H1 (cell line): ENCODE measurements at regions not wholly inside any gene's neighbourhood (a gene's known extent, or its start where the extent isn't known, plus 50 kb on each side); places are given as distances from the start of the nearest gene placed in this dataset.

ENCODE experiments used
- CTCF ChIA-PET: fragments of 300-600 bp; sonication (Branson Sonifier 250); formaldehyde crosslinking; loops from one replicate; lab custom pipeline; 2021; ENCODE audit not compliant: partially characterized antibody; lab: Charles Lee
- POLR2A ChIA-PET: fragments of 300-600 bp; sonication (Branson Sonifier 250); formaldehyde crosslinking; loops from one replicate; lab custom pipeline; 2021; ENCODE audit warnings: inconsistent platforms; ENCODE audit not compliant: partially characterized antibody; lab: Charles Lee
- DNase-seq, 2 experiments: peaks; one replicate each; pipeline versions ENCODE4 v3.0.0 to v3.0.0-alpha.2; 2010 to 2022; ENCODE audit warnings: low spot score in 2 of 2, low read depth in 1 of 2, mixed read lengths in 1 of 2
- FAIRE-seq: peaks from 2 replicates; lab custom pipeline; 2011; peaks lifted over from hg19 to GRCh38; lab: Jason Lieb, UNC
- H2AFZ ChIP-seq: 2 replicates; pipeline ENCODE4 v1.8.1; 2012; ENCODE audit warnings: low read length, inconsistent platforms
- H2AK5ac ChIP-seq: 2 replicates; pipeline ENCODE4 v1.6.1; 2013; ENCODE audit warnings: low read depth, low read length
- H2BK120ac ChIP-seq: replicated peaks from 2 replicates; pipeline ENCODE3; 2013; ENCODE audit warnings: low read depth, low read length, inconsistent platforms
- H2BK12ac ChIP-seq: 2 replicates; pipeline ENCODE4 v1.6.1; 2013; ENCODE audit warnings: low read depth, low read length
- H2BK15ac ChIP-seq: 2 replicates; pipeline ENCODE4 v1.6.1; 2013; ENCODE audit warnings: low read length
- H2BK20ac ChIP-seq: 2 replicates; pipeline ENCODE4 v1.6.1; 2013; ENCODE audit warnings: low read length
- H2BK5ac ChIP-seq: 2 replicates; pipeline ENCODE4 v1.6.1; 2013; ENCODE audit warnings: low read depth, low read length
- H3K14ac ChIP-seq: 2 replicates; pipeline ENCODE4 v1.6.1; 2013; ENCODE audit warnings: inconsistent platforms; ENCODE audit not compliant: insufficient read length
- H3K18ac ChIP-seq: 2 replicates; pipeline ENCODE4 v1.6.1; 2013; ENCODE audit warnings: low read length; ENCODE audit errors: extremely low read depth
- H3K23ac ChIP-seq: 2 replicates; pipeline ENCODE4 v1.6.1; 2013; ENCODE audit warnings: inconsistent platforms; ENCODE audit not compliant: insufficient read length
- H3K23me2 ChIP-seq: 2 replicates; pipeline ENCODE4 v1.6.1; 2013; ENCODE audit warnings: low read depth, low read length
- H3K27ac ChIP-seq: 2 replicates; pipeline ENCODE4 v1.6.1; 2011; ENCODE audit warnings: low read depth, low read length, inconsistent platforms
- H3K27me3 ChIP-seq, 4 experiments: replicated peaks in 1 of 4; 1 replicate in 1 of 4; 2 replicates in 3 of 4; pipeline versions ENCODE4 v1.6.1 to v1.8.1; 2011 to 2013; ENCODE audit warnings: low read length in 3 of 4, mild to moderate bottlenecking in 3 of 4, inconsistent platforms in 2 of 4, mixed read lengths in 2 of 4, moderate library complexity in 1 of 4; ENCODE audit not compliant: control insufficient read depth in 3 of 4, insufficient read depth in 3 of 4; ENCODE audit errors: extremely low read depth in 1 of 4
- H3K36me3 ChIP-seq, 4 experiments: 2 replicates each; pipeline versions ENCODE4 v1.6.1 to v1.8.1; 2011 to 2013; ENCODE audit warnings: mild to moderate bottlenecking in 4 of 4, low read length in 3 of 4, moderate library complexity in 2 of 4, control low read depth in 1 of 4, inconsistent platforms in 1 of 4; ENCODE audit not compliant: insufficient read depth in 4 of 4, control insufficient read depth in 2 of 4
- H3K4ac ChIP-seq: replicated peaks from 2 replicates; pipeline ENCODE3; 2013; ENCODE audit warnings: low read length, low read depth, mixed read lengths, inconsistent platforms; ENCODE audit not compliant: insufficient read length
- H3K4me1 ChIP-seq, 4 experiments: replicated peaks in 1 of 4; 1 replicate in 1 of 4; 2 replicates in 3 of 4; pipeline versions ENCODE4 v1.6.1 to v1.8.1; 2011 to 2013; ENCODE audit warnings: low read length in 3 of 4, inconsistent platforms in 2 of 4, mixed read lengths in 1 of 4; ENCODE audit not compliant: insufficient read depth in 4 of 4, control insufficient read depth in 3 of 4
- H3K4me2 ChIP-seq, 2 experiments: 2 replicates each; pipeline versions ENCODE4 v1.6.1 to v1.8.1; 2011 to 2013; ENCODE audit warnings: low read depth in 2 of 2, low read length in 2 of 2, control low read depth in 1 of 2, inconsistent platforms in 1 of 2, mild to moderate bottlenecking in 1 of 2; ENCODE audit not compliant: insufficient read depth in 1 of 2
- H3K4me3 ChIP-seq, 4 experiments: fragments of 200-600, 300-600 bp in 1 of 4; sonication (generic), shearing (Covaris generic), sonication (Bioruptor Twin) in 1 of 4; 2 replicates each; pipeline versions ENCODE4 v1.5.1 to v1.8.1; 2011 to 2016; ENCODE audit warnings: low read length in 4 of 4, low read depth in 3 of 4, control low read depth in 2 of 4, inconsistent platforms in 2 of 4, mild to moderate bottlenecking in 2 of 4, mixed read lengths in 1 of 4, moderate library complexity in 1 of 4; ENCODE audit not compliant: insufficient read depth in 2 of 4; ENCODE audit errors: extremely low read depth in 1 of 4
- H3K56ac ChIP-seq: replicated peaks from 2 replicates; pipeline ENCODE3; 2013; ENCODE audit warnings: low read depth, mild to moderate bottlenecking, mixed read lengths, low read length, inconsistent platforms; ENCODE audit not compliant: insufficient read length
- H3K79me1 ChIP-seq: 2 replicates; pipeline ENCODE4 v1.6.1; 2013; ENCODE audit warnings: low read depth, low read length, control low read depth
- H3K79me2 ChIP-seq, 2 experiments: 2 replicates each; pipeline versions ENCODE4 v1.6.1 to v1.8.1; 2012 to 2013; ENCODE audit warnings: low read length in 2 of 2, mild to moderate bottlenecking in 2 of 2, inconsistent platforms in 1 of 2; ENCODE audit not compliant: insufficient read depth in 2 of 2, control insufficient read depth in 1 of 2
- H3K9ac ChIP-seq, 4 experiments: replicated peaks in 1 of 4; 1 replicate in 1 of 4; 2 replicates in 3 of 4; pipeline versions ENCODE4 v1.6.1 to v1.8.1; 2011 to 2013; ENCODE audit warnings: low read depth in 3 of 4, low read length in 3 of 4, control low read depth in 2 of 4, mild to moderate bottlenecking in 2 of 4, moderate library complexity in 2 of 4, inconsistent platforms in 1 of 4; ENCODE audit errors: extremely low read depth in 1 of 4
- H3K9me3 ChIP-seq, 2 experiments: 2 replicates each; pipeline versions ENCODE4 v1.6.1 to v1.8.1; 2012 to 2013; ENCODE audit warnings: mild to moderate bottlenecking in 2 of 2, moderate library complexity in 2 of 2, control low read depth in 1 of 2, inconsistent platforms in 1 of 2, low read depth in 1 of 2, low read length in 1 of 2, mixed read lengths in 1 of 2; ENCODE audit not compliant: insufficient read depth in 2 of 2
- H4K20me1 ChIP-seq, 2 experiments: replicated peaks in 1 of 2; 2 replicates each; pipeline versions ENCODE3 to v1.8.1; 2011 to 2013; ENCODE audit warnings: inconsistent platforms in 2 of 2, low read length in 2 of 2, mild to moderate bottlenecking in 1 of 2; ENCODE audit not compliant: insufficient read depth in 2 of 2, control insufficient read depth in 1 of 2
- H4K5ac ChIP-seq: 2 replicates; pipeline ENCODE4 v1.6.1; 2013; ENCODE audit warnings: low read length, low read depth, mixed read lengths, inconsistent platforms; ENCODE audit not compliant: insufficient read length
- H4K8ac ChIP-seq: 2 replicates; pipeline ENCODE4 v1.8.0; 2013; ENCODE audit warnings: mild to moderate bottlenecking, moderate library complexity, low read length, inconsistent platforms; ENCODE audit not compliant: insufficient read depth; ENCODE audit errors: extremely low read depth
- H4K91ac ChIP-seq: replicated peaks from 2 replicates; pipeline ENCODE3; 2013; ENCODE audit warnings: low read length, mixed read lengths, inconsistent platforms; ENCODE audit not compliant: insufficient read length
- EZH2 ChIP-seq: fragments of 200-600 bp; sonication (generic); IDR thresholded peaks from 2 replicates; pipeline ENCODE4 v1.7.1; 2012; ENCODE audit warnings: low read depth, mild to moderate bottlenecking, moderate library complexity, low read length, inconsistent platforms; ENCODE audit not compliant: severe bottlenecking
- NANOG ChIP-seq: IDR thresholded peaks from 2 replicates; pipeline ENCODE4 v1.6.1; 2011; ENCODE audit warnings: low read length, low read depth, mild to moderate bottlenecking, inconsistent platforms; ENCODE audit not compliant: insufficient read depth, poor library complexity, severe bottlenecking
- TAF7 ChIP-seq: optimal IDR thresholded peaks from 2 replicates; pipeline ENCODE3; 2011; ENCODE audit warnings: low read depth, mild to moderate bottlenecking, inconsistent platforms, low read length, moderate library complexity, borderline replicate concordance
- YY1 ChIP-seq: IDR thresholded peaks from 2 replicates; pipeline ENCODE4 v1.6.1; 2011; ENCODE audit warnings: low read depth, mild to moderate bottlenecking, low read length
- WGBS, 2 experiments: shearing (Covaris generic) in 1 of 2; methylation state at CpG; one replicate each; pipeline versions ENCODE4 v1.1.6 to v1.1.7; 2013 to 2015; ENCODE audit warnings: low lambda C conversion rate in 2 of 2, mixed read lengths in 2 of 2, inconsistent platforms in 1 of 2, low coverage in 1 of 2, missing lambda C conversion rate in 1 of 2; ENCODE audit not compliant: insufficient replicate concordance in 2 of 2, insufficient coverage in 1 of 2, insufficient read length in 1 of 2; ENCODE audit errors: extremely low coverage in 1 of 2, missing lambda C conversion rate in 1 of 2; 5-methylcytosine and 5-hydroxymethylcytosine counted together

GRCh38 chr6:26243132-26243531 lies 121.9 kb upstream of the BTN3A2 start:
- H3K9me3 ChIP-seq, result no peaks in the 10 kb centered on the region; a peak in 1 of 4 replicates
- H2BK12ac ChIP-seq, result peak overlapping the region; percentile 55; the same call in 1 of the 2 replicates
- peak overlapping the region; percentile 45 for H4K91ac ChIP-seq
- no peak overlapping the region for H4K8ac ChIP-seq
- no peak overlapping the region for H3K9ac ChIP-seq
- H3K4me3 ChIP-seq, result no peak overlapping the region
- H2AK5ac ChIP-seq, result peak overlapping the region; percentile 75; the same call in 1 of the 2 replicates
- TF ChIP-seq YY1 (no peak), TAF7 (no peak), NANOG (no peak), EZH2 (no peak)
- TF ChIP-seq, all 59 proteins: peak for 0
- H2BK5ac ChIP-seq, result peak overlapping the region; percentile 69; the same call in 1 of the 2 replicates
- H3K18ac ChIP-seq, result peak overlapping the region; percentile 17; the same call in 1 of the 2 replicates
- H3K27me3 ChIP-seq, result no peaks in the 10 kb centered on the region
- peaks cover 1 to 10% (median 5%) of the 10 kb centered on the region in 4 experiments for H3K4me1 ChIP-seq
- H3K4me2 ChIP-seq, result no peak overlapping the region
- ChIA-PET CTCF (interaction anchor here (1.1 to 1.2 kb wide), 2 partner anchors 17 to 21 kb away, joined by 4 read pairs; no protein-coding TSS in a partner anchor), POLR2A (interaction anchor here (0.9 to 7.8 kb wide), 13 partner anchors 35 to 1628 kb away, joined by 3 to 97 read pairs (median 27); a partner anchor contains a TSS)
- no peak overlapping the region for H3K56ac ChIP-seq
- DNase-seq, result no peak
- FAIRE-seq, result no peak
- H2BK15ac ChIP-seq, result no peak overlapping the region
- H4K20me1 ChIP-seq, result no peaks in the 10 kb centered on the region
- H3K14ac ChIP-seq, result no peak overlapping the region
- H3K27ac ChIP-seq, result no peak overlapping the region
- peak overlapping the region; percentile 82; the same call in 1 of the 2 replicates for H2BK20ac ChIP-seq
- no peak overlapping the region for H3K4ac ChIP-seq
- peak overlapping the region; percentile 38 for H2BK120ac ChIP-seq
- no peak overlapping the region for H4K5ac ChIP-seq
- no peak overlapping the region for H2AFZ ChIP-seq
- 80% methylated on average over 2 of the region's 2 CpGs; no CpG with 5 or more reads in 1 of the 2 experiments for WGBS, 2 experiments
- no peaks in the 10 kb centered on the region for H3K79me1 ChIP-seq
- peaks cover 11% of the 10 kb centered on the region for H3K23me2 ChIP-seq
- H3K36me3 ChIP-seq, result no peaks in the 10 kb centered on the region
- H3K79me2 ChIP-seq, result no peaks in the 10 kb centered on the region
- H3K23ac ChIP-seq, result no peak overlapping the region
